Activated CD4-positive, alpha-beta T cell treated with anti-CD3 and anti-CD28 coated beads, Interleukin-2, amount 50 U/mL, for 16 hours (primary cell): ENCODE measurements at regions not wholly inside any gene's neighbourhood (a gene's known extent, or its start where the extent isn't known, plus 50 kb on each side); places are given as distances from the start of the nearest gene placed in this dataset.
"Not testable (repeated sequence)": the region's sequence is repeated elsewhere in the genome, so short reads cannot be mapped to it uniquely, and the experiment has no call there.

ENCODE experiments used
- DNase-seq: peaks from one replicate; pipeline ENCODE4 v3.0.0-alpha.2; 2020

DNA sequence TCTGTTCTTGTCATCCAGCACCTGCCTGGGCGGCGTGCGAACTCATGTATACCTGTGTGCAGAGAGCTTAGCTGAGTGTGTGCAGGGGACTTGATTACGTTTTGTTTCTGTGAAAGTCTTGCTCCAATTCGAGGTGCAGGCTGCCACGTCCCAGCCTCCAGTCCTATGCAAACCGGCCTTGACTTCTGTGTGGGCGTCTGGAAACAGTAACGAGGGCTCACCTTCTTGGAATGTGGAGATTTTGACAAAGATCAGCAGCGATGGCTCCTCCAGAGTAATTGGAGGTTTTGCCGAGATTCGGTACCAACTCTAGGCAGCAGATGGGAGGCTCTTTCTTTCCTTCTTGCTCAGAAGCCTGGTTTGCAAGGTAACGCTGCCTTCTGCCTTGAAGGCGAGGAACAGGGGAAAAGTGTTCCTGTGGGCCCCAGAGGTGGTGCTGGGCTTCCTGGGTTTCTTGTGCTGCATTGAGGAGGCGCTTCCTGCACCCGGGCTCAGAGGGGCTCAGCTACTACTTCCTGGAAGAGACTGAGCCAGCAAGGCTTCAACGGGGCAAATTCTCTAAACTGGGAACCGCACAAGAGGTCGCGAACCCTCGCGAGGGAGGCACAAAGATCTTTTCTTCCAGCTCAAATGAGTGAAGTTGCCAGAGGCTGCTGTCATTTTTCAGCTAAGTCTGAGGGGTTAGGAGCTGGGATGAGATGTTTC is 249.0 kb downstream of the AACS start:
- DNase-seq, result no peak

DNA sequence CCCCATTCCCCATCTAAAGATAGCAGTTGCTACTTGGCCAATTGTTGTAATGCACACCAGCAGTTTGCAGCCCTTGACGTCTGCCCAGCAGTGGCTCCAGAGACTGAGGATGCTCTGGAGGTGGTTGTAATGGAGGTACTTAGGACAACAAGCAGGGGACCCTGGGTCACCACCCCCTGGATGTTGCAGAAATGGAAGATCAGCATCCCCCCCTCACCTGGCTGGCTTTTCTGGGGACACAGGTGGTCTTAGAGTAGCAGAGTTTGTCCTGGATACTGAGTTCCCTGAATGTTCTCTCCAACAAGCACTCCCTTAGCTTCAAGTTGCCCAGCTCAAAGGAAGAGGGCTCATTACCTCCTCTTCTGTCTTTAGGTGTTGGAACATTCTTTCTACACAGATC is 250.5 kb downstream of the AACS start:
- no peak for DNase-seq

DNA sequence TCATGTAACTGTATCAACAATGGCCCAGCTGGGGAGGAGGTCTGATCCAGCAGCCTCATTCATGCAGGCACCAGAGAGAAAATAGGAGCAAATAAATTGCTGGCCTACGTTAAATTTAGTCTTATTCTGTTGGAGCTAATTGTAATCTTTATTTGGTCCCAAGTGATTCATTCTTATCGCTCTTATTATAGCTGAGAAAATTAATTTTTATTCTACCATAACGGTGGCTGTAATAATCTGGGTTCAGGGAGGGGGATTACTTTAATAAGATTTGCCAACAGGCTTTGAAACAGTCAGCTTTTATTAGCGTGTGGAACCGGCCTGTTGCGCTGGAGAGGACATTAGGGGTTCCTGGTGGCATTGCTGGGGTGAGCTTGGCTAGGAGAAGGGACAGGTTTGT is 254.9 kb downstream of the AACS start:
- no peak for DNase-seq

- DNase-seq, result no peak
Measured at GRCh38 chr12:125324861-125325490, 259.7 kb downstream of the AACS start.

DNA sequence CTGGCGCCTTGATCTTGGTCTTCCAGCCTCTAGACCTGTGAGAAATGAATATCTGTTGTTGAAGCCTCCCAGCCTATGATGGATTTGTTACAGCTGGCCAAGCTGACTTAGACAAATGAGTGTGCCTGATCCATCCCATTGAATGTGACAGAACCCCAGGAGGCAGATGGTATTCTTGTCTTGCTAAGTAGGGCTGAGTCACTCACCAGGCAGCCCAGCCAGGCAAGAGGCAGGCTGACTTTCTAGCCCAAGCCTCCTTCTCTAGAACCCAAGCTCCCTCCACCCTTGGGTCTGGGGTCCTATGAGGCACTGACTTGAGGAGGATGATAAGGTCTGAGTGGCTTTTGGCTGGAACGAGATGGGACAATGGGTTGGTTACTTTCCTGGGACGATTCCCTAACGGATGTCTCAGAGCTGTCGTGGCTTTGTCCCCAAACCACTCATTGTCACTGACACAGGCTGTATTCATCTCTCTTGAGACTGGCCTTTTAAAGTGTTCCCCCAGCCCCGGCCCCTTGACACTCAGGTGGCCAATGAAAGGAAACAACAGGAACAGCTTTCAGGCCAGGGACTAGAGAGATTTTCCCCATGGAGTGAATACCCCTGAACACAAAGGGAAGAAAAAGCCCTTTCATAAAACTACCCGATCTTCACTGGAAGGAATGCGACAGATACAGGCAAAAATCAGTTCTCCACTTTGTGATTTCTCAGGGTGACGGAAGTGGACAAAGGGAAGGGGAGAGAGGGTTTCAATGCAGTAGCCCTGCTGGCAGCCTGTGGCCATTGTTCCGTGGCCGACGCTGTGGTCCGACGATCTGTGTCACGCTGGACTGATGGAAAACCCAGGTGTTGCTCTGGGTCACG is 264.2 kb downstream of the AACS start:
- no peak for DNase-seq

DNA sequence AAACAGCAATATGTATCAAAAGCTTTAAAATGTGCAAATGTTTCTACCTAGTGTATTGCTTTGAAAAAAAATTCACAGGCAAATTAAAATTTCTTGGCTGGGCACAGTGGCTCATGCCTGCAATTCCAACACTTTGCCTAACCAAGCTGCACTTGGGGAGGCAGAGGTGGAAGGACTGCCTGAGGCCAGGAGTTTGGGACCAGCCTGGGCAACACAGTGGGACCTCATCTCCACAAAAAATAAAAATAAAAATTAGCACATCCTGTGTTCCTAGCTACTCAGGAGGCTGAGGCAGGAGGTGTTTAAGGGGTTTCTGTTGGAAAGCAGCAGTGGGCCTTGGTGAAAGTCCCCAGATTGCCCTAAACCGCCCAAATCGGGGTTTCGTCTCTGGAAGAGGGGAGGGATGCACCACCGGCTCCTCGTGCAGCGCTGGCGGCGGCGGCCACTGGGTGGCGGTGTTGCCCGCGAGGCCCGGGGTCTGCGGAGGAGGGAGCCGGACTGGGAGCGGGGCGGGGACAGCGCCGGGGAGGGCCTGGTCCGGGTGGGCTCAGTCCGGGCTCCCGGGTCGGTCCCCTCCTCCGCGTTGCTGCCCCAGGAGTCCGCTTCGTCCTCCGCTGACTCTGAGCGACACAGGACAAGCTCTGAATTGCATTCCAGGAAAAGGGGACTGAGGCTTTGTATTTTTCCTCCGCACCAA is 265.6 kb downstream of the AACS start:
- peak; percentile 61 for DNase-seq

GRCh38 chr12:125331342-125332052 is 266.3 kb downstream of the AACS start:
- DNase-seq, result no peak

DNA sequence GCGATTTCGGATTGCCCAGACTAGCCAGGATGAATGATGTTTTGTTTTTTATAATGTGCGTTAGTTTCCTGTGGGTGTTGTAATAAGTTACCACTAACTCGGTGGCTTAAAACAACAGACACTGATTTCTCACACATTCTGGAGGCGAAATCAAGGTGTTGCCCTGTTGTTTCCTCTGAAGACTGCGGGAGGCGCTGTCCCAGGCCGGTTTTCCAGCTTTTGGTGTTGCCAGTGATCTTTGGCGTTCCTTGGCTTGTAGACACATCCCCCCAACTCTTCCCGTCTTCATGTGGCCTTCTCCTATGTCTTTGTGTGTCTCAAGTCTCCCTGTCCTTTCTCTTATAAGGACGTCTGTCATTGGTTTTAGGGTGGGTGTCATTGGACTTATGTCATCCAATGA is 267.7 kb downstream of the AACS start:
- no peak for DNase-seq

DNA sequence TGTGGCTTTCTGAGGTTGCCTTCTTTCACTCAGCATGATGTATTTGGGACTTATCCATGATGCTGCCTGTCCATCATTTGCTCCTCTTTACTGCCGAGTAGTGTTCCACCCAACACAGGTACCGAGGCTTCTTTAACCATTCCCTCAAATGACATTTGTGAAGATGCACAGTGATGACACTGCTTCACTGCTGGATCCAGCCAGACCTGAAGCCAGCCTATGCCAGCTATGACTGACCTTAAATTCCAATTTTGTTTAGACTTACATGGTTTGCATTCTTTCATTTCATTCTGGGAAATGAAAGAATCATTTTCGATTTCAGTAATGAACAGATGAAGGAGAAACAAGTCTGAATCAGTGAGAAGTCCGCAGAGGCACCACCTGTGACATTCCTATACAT is 271.0 kb downstream of the AACS start:
- DNase-seq, result no peak

GRCh38 chr12:125340791-125341190 is 275.6 kb downstream of the AACS start:
- DNase-seq, result no peak

GRCh38 chr12:125341422-125341821 is 276.2 kb downstream of the AACS start:
- DNase-seq, result no peak

- no peak for DNase-seq
Measured at GRCh38 chr12:125343649-125344048, 278.4 kb downstream of the AACS start.

DNA sequence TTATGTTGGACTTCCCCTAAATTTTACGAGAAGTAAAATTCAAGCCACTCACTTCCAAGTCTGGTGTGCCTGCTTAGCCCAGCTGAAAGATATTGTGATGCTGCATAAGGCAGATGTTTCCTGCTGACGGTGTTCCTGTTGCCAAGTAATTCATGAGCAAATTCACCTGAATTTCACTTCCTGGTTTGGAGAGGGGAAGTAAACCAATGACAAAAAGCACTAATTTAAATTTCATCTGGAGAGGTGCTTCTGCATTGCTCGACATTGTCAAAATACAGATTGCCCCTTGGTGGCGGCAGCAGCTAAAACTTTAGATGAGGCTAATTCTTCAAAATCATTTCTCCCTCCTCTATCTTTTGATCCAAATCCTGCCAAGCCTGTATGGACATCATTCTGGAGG is 281.1 kb downstream of the AACS start:
- DNase-seq, result no peak

DNA sequence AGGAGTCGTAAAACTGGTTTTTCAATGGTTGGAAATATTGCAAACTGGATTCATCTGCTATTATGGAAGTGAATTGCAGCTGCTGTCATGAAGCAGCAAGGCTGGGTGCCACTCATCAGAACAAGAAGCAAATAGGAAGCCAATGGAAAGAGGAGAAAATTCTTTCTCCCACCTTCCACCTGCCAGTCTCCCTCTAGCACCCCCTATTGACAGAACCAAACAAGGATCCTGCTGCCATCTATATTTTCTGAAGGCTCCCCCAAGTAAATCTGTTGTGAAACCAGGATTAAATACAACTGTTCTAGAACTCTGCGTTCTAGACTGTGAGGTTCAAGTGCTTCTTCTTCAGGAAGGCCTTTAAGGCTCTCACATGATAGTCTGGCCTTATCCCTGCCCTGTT is 286.6 kb downstream of the AACS start:
- DNase-seq, result no peak

DNA sequence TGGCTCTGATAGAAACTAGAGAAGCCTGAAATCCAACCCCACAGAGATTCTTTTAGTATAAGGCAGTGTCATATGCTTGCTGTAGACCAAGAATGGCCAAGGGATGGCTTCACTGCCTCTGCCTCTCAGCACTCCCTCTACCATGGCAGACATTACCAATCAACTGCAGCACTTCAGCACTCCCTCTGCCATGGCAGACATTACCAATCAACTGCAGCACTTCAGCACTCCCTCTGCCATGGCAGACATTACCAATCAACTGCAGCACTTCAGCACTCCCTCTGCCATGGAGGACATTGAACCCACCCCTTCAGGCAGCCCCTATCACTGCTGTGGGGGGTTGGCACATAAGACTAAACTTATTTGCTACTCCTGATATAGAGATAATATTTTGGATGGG is 287.8 kb downstream of the AACS start:
- not testable (repeated sequence) for DNase-seq

DNA sequence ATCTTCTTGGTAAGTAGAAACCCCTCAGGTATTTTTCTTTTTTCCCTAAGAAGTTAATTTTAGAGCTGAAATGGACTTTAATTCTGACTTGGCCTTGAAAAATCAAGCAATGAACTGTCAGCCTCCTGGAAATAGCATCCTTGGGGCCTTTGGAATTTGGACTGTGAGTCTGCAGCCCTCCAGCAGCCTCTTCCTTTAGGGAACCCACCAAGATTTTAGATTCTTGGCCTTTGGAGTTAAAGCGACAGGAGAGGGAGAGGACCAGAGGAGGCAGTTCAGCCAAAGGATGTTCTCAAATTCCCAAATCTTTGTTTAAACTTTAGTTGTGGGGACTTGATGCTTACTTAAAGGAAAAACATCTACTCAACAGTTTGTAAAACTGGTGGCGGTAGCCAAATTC is 288.6 kb downstream of the AACS start:
- no peak for DNase-seq

DNA sequence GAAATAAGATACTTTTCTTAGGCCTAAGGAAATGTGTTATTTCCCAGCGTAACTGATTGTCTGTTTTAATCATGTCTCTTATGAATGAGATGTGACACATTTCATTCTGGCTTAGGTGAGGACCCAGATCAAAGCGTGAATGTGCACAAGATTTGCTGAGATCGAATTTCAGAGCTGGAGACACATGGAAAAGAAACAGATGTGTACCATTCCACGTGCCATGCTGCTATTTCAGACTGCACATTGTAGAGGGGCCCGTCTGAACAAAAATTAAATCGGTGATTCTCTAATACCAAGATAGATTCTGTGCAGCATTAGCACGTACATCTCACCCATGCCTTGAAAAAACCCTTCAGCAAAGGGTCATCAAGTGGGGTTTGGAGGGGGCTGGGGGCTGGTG is 290.4 kb downstream of the AACS start:
- no peak for DNase-seq

- DNase-seq, result no peak
Measured at GRCh38 chr12:125356111-125356510, 290.9 kb downstream of the AACS start.

- DNase-seq, result no peak
Measured at GRCh38 chr12:125357561-125357960, 292.3 kb downstream of the AACS start.

GRCh38 chr12:125360540-125360939 is 295.3 kb downstream of the AACS start:
- no peak for DNase-seq

- DNase-seq, result no peak
Measured at GRCh38 chr12:125371033-125371432, 305.8 kb downstream of the AACS start.

DNA sequence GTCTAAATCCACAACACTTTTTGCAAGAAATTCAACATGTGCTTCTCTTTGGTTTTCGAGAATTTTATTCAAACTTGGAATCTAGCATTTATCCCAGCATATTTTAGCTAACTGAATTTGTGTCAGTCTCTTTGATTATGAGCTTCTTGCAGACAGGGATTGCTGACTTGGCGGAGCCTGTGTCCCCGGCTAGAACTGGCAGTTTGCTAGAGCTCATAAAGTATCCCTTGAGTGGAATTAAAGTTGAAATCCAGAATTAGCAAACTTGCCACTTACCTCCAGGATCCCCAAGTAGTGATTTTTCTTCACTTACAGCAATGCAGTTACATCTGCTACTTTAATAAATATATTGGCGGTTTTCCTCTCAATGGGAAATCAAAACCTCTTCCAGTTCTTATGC is 306.9 kb downstream of the AACS start:
- DNase-seq, result no peak

GRCh38 chr12:125373375-125373774 is 308.1 kb downstream of the AACS start:
- no peak for DNase-seq
